T47D (cell line): ENCODE measurements at regions not wholly inside any gene's neighbourhood (a gene's known extent, or its start where the extent isn't known, plus 50 kb on each side); places are given as distances from the start of the nearest gene placed in this dataset.

Experiments
- DNase-seq, 2 experiments: peaks; one replicate each; pipeline versions ENCODE4 v3.0.0 to v3.0.0-alpha.2; 2011 to 2012; ENCODE audit warnings: low read depth in 1 of 2, low spot score in 1 of 2
- JUND ChIP-seq: IDR thresholded peaks from 2 replicates; pipeline ENCODE4 v1.6.1; 2012; ENCODE audit warnings: low read depth
- in situ Hi-C: cut with HindIII; loops from 2 replicates; pipeline ENCODE4 v1.10.0; 2016; ENCODE audit warnings: low sequenced_read_pairs, low pct_unique_long_range_greater_than_20kb

DNA sequence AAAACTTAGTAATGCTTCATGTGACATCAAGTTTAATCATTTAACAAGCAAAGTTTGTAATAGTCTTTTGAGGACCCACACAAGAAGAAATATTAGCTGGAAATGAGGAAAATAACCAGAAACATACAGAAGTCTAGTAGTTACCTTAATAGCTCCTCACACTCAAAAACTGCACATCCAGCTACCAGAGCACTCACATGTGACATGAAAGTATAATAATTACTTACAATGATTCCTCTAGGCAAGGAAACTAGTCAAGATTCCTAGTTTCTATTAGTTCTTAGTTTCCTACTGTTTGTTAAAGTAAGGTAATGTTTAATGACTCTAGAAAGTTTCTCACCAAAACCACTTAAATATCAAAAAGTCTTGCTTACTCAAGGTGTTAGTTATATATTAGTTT is 335.8 kb downstream of the RAD51AP2 start:
- in situ Hi-C loops = no loop called here

GRCh38 chr2:17181051-17181752 is 337.0 kb downstream of the RAD51AP2 start:
- TF ChIP-seq JUND = no peak
- in situ Hi-C loops = no loop called here
- DNase-seq = no peak

More for the DNA sequence above, 335.8 kb downstream of the RAD51AP2 start:
- no peak for TF ChIP-seq JUND
- no peak for DNase-seq

DNA sequence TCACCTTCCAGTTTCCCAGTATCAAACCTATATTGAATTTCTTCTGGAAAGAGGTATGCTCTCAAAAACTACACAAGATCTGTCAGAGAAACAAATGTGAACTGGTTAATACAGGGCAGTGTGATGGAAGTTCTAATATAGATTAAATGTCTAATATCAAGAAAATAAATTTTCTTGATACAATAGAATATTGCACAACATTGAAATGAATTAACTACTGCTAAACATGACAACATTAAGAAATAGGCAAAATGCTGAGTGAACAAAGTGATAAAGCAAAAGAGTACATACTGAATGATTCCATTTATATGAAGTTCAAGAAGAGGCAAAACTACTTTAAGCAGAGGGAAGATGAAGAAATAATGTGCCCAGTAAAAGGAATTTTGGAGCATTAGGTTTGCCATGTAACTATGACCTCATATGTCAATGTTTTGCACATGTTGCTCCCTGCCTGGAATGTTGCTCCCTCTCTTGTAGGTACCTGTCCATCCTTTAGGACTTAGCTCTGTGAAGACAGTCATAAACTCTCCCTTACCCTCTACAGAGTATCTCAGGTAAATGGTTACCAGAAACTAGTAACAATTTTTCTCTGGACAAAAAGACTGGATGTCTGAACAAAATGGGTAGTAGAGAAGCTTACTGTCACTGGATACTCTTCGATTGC is 339.0 kb downstream of the RAD51AP2 start:
- DNase-seq = no peak
- TF ChIP-seq JUND = no peak
- in situ Hi-C loops = no loop called here

GRCh38 chr2:17177088-17177487 is 341.2 kb downstream of the RAD51AP2 start:
- TF ChIP-seq JUND = no peak
- no peak for DNase-seq
- in situ Hi-C loops = no loop called here

GRCh38 chr2:17171446-17172049 is 346.7 kb downstream of the RAD51AP2 start:
- in situ Hi-C loops = no loop called here
- peak in 1 of 2 experiments; percentile 13 for DNase-seq
- TF ChIP-seq JUND = no peak

GRCh38 chr2:17166506-17166905 is 351.7 kb downstream of the RAD51AP2 start:
- in situ Hi-C loops = no loop called here
- no peak for TF ChIP-seq JUND
- no peak for DNase-seq

GRCh38 chr2:17164550-17164949 is 353.7 kb downstream of the RAD51AP2 start:
- in situ Hi-C loops = no loop called here
- TF ChIP-seq JUND = no peak

DNA sequence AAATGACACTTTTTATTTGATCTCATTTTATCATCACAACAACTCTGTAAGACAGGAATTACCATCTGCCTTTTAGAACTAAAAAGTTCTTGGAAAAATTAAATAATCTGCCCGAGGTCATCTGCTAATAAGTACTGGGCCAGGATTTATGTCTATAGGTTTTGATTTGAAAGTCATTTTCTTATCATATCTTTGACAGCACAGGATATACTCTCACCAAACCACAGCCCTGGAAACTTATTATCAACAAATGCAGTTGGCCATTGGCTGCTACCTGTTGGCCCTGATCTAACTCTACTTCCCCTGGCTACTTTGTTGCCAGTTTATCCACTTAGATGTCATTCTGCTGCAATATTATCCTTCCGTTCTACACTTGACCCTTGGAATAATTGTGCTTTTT is 354.6 kb downstream of the RAD51AP2 start:
- in situ Hi-C loops = no loop called here
- no peak for TF ChIP-seq JUND
- no peak for DNase-seq

More at GRCh38 chr2:17164550-17164949, 353.7 kb downstream of the RAD51AP2 start:
- DNase-seq = no peak

- DNase-seq = no peak
- TF ChIP-seq JUND = no peak
- in situ Hi-C loops = no loop called here
Measured at GRCh38 chr2:17162713-17163112, 355.5 kb downstream of the RAD51AP2 start.

GRCh38 chr2:17160594-17160993 is 357.6 kb downstream of the RAD51AP2 start:
- TF ChIP-seq JUND = no peak
- DNase-seq = no peak
- in situ Hi-C loops = no loop called here

- in situ Hi-C loops = no loop called here
- DNase-seq = no peak
- TF ChIP-seq JUND = no peak
Measured at GRCh38 chr2:17156086-17156485, 362.2 kb downstream of the RAD51AP2 start.

DNA sequence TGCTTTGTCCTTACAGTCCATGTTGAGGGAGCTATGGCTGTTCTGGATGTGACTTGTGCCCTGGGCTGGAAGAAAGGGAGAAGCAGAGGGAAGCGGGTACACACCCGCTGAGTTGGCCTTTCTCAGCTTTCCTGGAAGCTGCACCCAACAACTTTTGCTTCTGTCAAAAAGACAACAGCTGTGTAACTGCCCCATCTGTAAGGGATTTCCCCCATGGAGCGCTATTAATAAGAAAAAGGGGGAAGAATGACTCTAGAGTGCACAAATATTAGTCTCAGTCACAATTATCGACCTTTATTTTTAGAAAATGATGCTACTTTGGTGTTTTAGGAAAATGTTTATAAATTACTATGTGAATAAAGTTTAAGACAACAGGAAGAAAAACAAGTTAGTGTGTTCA is 368.3 kb downstream of the RAD51AP2 start:
- in situ Hi-C loops = no loop called here
- no peak for DNase-seq
- no peak for TF ChIP-seq JUND
